Brain microvascular endothelial cell (primary cell): ENCODE measurements at regions not wholly inside any gene's neighbourhood (a gene's known extent, or its start where the extent isn't known, plus 50 kb on each side); places are given as distances from the start of the nearest gene placed in this dataset.

Experiments used
- DNase-seq: peaks from one replicate; pipeline ENCODE4 v3.0.0-alpha.2; 2020
- H3K27ac ChIP-seq: fragments of 250-450 bp; sonication (Bioruptor Pico); 2 replicates; pipeline ENCODE4 v1.5.1; 2020; ENCODE audit warnings: mild to moderate bottlenecking, moderate library complexity
- H3K27me3 ChIP-seq: fragments of 250-450 bp; sonication (Bioruptor Pico); replicated peaks from 2 replicates; pipeline ENCODE4 v1.5.1; 2020; ENCODE audit warnings: mild to moderate bottlenecking
- H3K36me3 ChIP-seq: fragments of 250-450 bp; sonication (Bioruptor Pico); replicated peaks from 2 replicates; pipeline ENCODE4 v1.5.1; 2020; ENCODE audit warnings: mild to moderate bottlenecking
- H3K4me3 ChIP-seq: 2 replicates; pipeline ENCODE4 v1.5.1; 2011; ENCODE audit warnings: low read depth, mild to moderate bottlenecking, control low read depth, low read length, moderate library complexity
- in situ Hi-C: cut with HindIII; loops from 2 replicates; pipeline ENCODE4 v1.10.0; 2017; ENCODE audit warnings: low sequenced_read_pairs, low pct_ligation_motif_present
- TF ChIP-seq, protein P1 (sequence below): IDR thresholded peaks from 2 replicates; pipeline ENCODE4 v1.5.1; 2011; ENCODE audit warnings: low read depth, mild to moderate bottlenecking, moderate library complexity, low read length, control low read depth, inconsistent platforms; ENCODE audit errors: missing control alignments

DNA sequence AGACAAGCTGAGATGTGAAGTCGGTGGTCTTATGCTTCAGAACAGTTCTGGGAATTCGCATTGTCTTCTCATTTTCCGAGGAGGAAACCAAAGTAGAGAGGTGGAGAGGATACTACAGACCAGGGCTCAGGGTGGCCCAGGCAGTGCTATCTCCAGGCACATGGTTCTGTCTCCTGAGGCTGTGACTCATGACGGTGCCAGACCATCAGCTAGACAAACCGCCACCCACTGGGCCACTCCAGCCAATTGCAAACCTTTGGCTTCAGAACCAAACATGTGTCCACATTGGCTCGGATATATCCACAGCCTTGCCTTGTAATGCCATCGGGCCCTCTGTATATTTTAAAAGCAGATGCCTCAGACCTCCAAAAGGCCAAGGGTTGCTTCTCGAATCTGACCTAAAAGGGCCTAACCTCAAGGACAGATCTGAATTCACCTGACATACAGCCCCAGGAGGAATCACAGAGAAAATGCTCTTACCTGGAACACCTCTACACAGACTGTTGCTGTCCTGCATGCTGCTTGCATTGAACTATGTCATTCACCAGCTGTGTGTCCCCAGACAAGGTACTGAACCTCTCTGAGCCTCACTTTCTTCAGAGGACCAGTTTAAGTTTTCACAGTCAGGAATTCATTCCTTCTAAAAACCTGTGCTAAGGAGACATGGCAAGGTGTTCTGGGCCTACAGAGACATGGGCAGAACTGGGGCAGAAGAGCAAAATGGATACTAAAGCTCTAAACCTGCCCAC is 224.9 kb upstream of the JUN start:
- Histone ChIP-seq H3K27ac (no peak overlapping the region), H3K27me3 (no peaks in the 10 kb centered on the region), H3K36me3 (no peaks in the 10 kb centered on the region), H3K4me3 (no peak overlapping the region)
- in situ Hi-C loops, result no loop called here
- peak; percentile 57 for DNase-seq
- TF ChIP-seq, protein P1, sequence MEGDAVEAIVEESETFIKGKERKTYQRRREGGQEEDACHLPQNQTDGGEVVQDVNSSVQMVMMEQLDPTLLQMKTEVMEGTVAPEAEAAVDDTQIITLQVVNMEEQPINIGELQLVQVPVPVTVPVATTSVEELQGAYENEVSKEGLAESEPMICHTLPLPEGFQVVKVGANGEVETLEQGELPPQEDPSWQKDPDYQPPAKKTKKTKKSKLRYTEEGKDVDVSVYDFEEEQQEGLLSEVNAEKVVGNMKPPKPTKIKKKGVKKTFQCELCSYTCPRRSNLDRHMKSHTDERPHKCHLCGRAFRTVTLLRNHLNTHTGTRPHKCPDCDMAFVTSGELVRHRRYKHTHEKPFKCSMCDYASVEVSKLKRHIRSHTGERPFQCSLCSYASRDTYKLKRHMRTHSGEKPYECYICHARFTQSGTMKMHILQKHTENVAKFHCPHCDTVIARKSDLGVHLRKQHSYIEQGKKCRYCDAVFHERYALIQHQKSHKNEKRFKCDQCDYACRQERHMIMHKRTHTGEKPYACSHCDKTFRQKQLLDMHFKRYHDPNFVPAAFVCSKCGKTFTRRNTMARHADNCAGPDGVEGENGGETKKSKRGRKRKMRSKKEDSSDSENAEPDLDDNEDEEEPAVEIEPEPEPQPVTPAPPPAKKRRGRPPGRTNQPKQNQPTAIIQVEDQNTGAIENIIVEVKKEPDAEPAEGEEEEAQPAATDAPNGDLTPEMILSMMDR, result no peak

DNA sequence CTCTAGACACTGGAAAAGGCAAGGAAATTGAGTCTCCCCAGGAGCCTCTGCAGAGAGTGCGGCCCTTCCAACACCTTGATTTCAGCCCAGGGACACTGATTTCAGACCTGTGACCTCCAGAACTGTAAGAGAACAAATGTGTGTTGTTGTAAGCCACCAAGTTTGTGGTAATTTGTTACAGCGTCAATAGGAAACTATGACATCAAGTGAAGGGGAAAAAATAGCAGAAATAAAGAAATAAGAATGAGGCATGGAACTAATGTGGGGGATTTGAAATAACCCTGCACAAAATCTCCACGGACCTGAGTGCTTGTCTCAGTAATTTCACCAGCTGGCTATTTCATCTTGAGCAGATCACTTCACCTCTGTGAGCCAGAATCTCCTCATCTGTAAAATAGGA is 227.8 kb upstream of the JUN start:
- Histone ChIP-seq H3K27ac (no peak overlapping the region), H3K27me3 (no peaks in the 10 kb centered on the region), H3K4me3 (no peak overlapping the region), H3K36me3 (no peaks in the 10 kb centered on the region)
- TF ChIP-seq, protein P1, result no peak
- DNase-seq, result no peak
- in situ Hi-C loops, result no loop called here

DNA sequence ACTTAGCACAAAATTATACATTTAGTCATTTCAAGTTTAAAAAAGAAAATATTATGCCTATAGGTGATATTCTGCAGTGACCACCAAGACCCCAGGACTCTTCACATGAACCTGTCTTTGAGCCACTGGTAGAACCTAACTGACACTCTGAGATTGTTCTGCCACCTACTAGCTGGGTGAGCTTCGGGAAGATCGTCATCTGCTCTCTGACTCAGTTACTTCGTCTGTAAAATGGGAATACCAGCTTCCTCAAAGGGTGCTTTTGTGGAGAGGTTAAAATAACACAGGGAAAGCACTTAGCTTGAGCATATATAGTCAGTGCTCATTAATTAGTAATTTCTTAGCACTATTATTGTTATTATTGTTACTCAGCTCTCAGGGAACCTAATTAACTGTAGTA is 228.5 kb upstream of the JUN start:
- H3K36me3 ChIP-seq, result no peaks in the 10 kb centered on the region
- no peak overlapping the region for H3K27ac ChIP-seq
- H3K4me3 ChIP-seq, result no peak overlapping the region
- TF ChIP-seq, protein P1, result no peak
- DNase-seq, result no peak
- H3K27me3 ChIP-seq, result no peaks in the 10 kb centered on the region
- in situ Hi-C loops, result no loop called here

DNA sequence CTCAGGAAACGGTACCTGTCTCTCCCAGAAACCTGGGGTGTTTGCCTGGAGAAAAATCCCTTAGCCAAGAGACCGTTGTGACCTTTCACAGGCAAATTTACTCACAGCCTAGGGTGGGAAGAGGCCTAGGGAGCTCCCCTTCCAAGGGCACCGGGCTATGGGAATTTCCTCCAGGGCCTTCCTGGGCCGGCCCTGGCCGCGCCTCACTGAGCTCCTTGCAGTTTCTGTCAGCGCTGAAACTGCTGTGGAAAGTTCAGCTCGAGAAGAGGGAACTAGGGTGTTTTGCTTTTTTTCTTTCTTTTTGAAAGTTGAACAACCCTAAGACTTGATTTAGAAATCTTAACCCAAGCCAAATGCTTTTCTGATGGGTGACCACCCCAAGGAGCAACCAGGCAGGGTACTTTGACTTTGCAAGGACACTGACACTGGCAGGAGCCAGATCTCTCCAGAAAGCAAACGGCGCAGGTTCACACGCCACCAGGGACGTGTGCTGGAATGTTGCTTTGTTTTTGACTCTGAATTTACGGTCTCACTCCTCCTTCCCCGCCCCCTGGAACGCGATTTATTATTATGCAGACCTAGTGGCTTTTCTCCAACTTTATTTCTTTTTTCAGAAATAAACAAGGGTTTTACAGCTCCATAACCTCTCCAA is 229.6 kb upstream of the JUN start:
- TF ChIP-seq, protein P1, result no peak
- peak; percentile 40 for DNase-seq
- no peaks in the 10 kb centered on the region for H3K27me3 ChIP-seq

DNA sequence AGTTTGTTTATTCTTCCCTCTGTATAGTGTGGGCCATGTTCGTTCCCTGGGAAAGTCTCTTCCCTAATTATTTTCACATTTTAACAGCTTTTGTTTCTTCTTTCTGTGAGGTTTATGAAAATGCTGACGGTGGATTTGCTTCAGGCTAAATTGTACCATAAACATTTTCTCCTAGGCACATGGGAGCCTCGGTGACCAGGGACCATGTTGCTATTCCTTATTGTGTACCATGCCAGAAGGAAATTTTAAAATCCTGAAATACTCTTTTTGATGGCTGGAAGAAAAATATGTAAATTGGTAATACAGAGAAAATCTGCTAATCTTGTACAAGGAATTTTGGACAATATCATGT is 230.1 kb upstream of the JUN start:
- in situ Hi-C loops, result no loop called here
- TF ChIP-seq, protein P1, result no peak
- H3K27ac ChIP-seq, result peak overlapping the region; percentile 39

More for the DNA sequence above, 229.6 kb upstream of the JUN start:
- no peak overlapping the region for H3K4me3 ChIP-seq
- H3K36me3 ChIP-seq, result no peaks in the 10 kb centered on the region
- H3K27ac ChIP-seq, result peak overlapping the region; percentile 39
- in situ Hi-C loops, result no loop called here

DNA sequence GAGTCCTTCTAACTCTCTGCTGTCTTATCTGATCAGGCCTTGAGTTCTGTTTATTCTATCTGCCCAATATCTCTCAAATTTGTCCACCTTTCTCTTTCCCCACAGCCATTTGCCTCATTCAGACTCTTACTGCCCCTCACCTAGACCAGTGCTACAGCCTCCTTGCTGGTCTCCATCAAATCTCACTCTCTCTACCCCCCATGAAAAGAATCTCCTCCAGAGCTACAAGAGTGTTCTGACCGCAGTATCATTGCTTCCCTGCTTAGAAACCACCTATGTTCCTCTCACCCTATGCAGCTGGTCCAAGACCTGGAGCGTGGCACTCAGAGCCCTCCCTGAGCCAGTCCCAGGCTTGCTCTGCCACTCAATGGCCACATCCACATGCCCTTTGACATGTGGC is 231.0 kb upstream of the JUN start:
- in situ Hi-C loops, result no loop called here
- H3K4me3 ChIP-seq, result no peak overlapping the region
- no peak overlapping the region for H3K27ac ChIP-seq
- TF ChIP-seq, protein P1, result no peak
- no peaks in the 10 kb centered on the region for H3K36me3 ChIP-seq
- DNase-seq, result no peak
- H3K27me3 ChIP-seq, result no peaks in the 10 kb centered on the region

More for the DNA sequence above, 230.1 kb upstream of the JUN start:
- no peak for DNase-seq
- Histone ChIP-seq H3K4me3 (no peak overlapping the region), H3K36me3 (no peaks in the 10 kb centered on the region), H3K27me3 (no peaks in the 10 kb centered on the region)
